ENCODE measurements at regions not wholly inside any gene's neighbourhood (a gene's known extent, or its start where the extent isn't known, plus 50 kb on each side); places are given as distances from the start of the nearest gene placed in this dataset.

DNA sequence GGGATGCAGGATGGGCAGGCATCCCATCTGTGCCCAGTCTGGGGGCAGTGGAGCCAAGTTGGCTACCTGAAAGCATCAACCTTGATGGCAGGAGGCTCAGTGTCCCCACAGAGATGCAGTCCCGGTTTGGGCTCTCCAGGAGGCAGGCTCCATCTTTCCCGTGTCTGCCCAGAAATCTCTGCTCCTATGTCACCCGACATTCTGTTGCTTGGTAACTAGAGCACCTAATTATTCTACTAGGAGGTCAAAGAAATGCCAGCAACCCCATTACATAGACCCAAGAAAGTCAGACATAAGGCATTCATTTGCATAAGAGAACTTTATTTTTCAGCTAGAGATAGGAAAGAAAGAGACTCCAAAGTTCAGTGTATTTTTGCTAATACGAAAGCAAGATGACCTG is 100.3 kb upstream of the BACE2 start:
- Histone ChIP-seq H3K9ac (ENCODE audit: low read length) (no peak overlapping the region), H3K4me1 (ENCODE audit: control insufficient read depth, insufficient read depth, low read length) (peaks cover 14% of the 10 kb centered on the region), H3K36me3 (ENCODE audit: control insufficient read depth, insufficient read depth, low read length, severe bottlenecking) (no peaks in the 10 kb centered on the region), H3K4me3 (ENCODE audit: low read length) (no peak overlapping the region), H3K9me3 (ENCODE audit: control insufficient read depth, low read length) (no peaks in the 10 kb centered on the region), H3K27me3 (replicated peaks; ENCODE audit: control insufficient read depth, insufficient read depth, low read length) (peaks cover 34% of the 10 kb centered on the region)
- no peak for DNase-seq (ENCODE audit: low read depth)

DNA sequence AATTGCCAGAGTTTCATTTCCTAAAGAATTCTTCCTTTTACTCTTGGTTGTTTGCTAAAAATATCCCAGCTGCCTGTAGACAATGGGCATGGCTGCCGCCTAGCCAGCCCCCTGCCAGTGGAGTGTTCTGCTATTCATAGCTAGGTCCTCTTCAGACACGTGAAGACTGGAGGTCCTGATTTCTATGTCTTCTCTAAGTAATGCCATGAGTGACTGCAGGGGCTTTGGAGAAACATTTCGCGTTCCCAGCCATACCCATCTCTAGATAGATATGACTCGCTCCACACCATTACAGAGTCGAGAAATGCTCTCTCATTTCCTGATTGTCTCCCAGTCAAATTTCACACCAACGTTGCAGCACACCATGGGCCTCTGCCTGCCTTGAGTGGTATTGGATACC is 99.5 kb upstream of the BACE2 start:
- H3K27me3 ChIP-seq (replicated peaks; ENCODE audit: control insufficient read depth, insufficient read depth, low read length), result peaks cover 34% of the 10 kb centered on the region
- H3K4me1 ChIP-seq (ENCODE audit: control insufficient read depth, insufficient read depth, low read length), result peaks cover 14% of the 10 kb centered on the region
- no peaks in the 10 kb centered on the region for H3K9me3 ChIP-seq (ENCODE audit: control insufficient read depth, low read length)
- DNase-seq (ENCODE audit: low read depth), result peak; percentile 24
- H3K4me3 ChIP-seq (ENCODE audit: low read length), result no peak overlapping the region
- H3K9ac ChIP-seq (ENCODE audit: low read length), result no peak overlapping the region
- no peaks in the 10 kb centered on the region for H3K36me3 ChIP-seq (ENCODE audit: control insufficient read depth, insufficient read depth, low read length, severe bottlenecking)

DNA sequence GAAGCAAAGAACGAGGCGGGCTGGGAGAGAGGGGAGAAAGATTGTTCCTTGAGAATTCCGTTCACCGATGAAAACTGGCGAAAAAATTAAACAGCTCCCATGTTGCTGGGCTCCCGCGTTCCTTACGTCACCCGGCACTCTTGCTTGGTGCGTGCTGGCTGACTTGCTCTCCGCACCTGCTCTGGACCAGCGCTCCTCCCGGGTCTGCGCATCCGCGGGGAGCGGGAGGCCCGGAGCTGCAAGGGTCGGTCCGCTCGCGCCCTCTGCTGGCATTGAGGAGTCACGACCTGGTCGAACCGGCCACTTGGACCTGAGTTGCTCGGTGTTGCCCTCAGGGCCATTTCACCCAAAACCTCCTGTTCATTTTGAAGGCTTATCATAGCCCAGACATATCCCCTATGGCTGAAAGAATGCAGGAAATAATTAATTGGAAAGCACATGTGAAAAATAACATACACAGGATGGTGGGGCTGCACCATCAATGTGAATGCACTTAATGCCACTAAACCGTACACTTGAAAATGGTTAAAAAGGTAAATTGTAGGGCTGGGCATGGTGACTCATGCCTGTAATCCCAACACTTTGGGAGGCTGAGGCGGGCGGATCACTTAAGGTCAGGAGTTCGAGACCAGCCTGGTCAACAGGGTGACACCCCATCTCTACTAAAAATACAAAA is 98.9 kb upstream of the BACE2 start:
- H3K4me1 ChIP-seq (ENCODE audit: control insufficient read depth, insufficient read depth, low read length), result peaks cover 14% of the 10 kb centered on the region
- H3K9me3 ChIP-seq (ENCODE audit: control insufficient read depth, low read length), result no peaks in the 10 kb centered on the region
- H3K9ac ChIP-seq (ENCODE audit: low read length), result no peak overlapping the region
- H3K27me3 ChIP-seq (replicated peaks; ENCODE audit: control insufficient read depth, insufficient read depth, low read length), result peaks cover 34% of the 10 kb centered on the region
- no peak overlapping the region for H3K4me3 ChIP-seq (ENCODE audit: low read length)
- peak; percentile 91 for DNase-seq (ENCODE audit: low read depth)
- H3K36me3 ChIP-seq (ENCODE audit: control insufficient read depth, insufficient read depth, low read length, severe bottlenecking), result no peaks in the 10 kb centered on the region

DNA sequence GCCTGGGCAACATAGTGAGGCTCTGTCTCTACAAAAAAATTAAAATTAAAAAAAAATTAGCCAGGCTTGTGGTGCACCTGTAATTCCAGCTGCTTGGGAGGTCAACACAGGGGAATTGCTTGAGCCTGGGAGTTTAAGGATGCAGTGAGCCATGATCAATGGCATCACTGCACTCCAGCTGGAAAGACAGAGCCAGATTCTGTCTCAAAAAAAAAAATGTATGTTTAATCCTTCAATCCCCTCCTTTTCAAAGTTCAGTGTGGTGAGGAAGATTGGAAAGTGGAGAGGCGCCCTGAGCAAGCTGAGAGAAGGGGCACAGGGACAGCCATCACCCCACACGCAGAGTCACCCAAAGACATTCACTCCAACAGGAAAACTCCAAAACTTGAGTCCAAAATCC is 97.7 kb upstream of the BACE2 start:
- H3K9me3 ChIP-seq (ENCODE audit: control insufficient read depth, low read length), result no peaks in the 10 kb centered on the region
- no peak overlapping the region for H3K4me3 ChIP-seq (ENCODE audit: low read length)
- no peak for DNase-seq (ENCODE audit: low read depth)
- H3K9ac ChIP-seq (ENCODE audit: low read length), result no peak overlapping the region
- no peaks in the 10 kb centered on the region for H3K36me3 ChIP-seq (ENCODE audit: control insufficient read depth, insufficient read depth, low read length, severe bottlenecking)
- peaks cover 5% of the 10 kb centered on the region for H3K4me1 ChIP-seq (ENCODE audit: control insufficient read depth, insufficient read depth, low read length)
- peaks cover 34% of the 10 kb centered on the region for H3K27me3 ChIP-seq (replicated peaks; ENCODE audit: control insufficient read depth, insufficient read depth, low read length)

DNA sequence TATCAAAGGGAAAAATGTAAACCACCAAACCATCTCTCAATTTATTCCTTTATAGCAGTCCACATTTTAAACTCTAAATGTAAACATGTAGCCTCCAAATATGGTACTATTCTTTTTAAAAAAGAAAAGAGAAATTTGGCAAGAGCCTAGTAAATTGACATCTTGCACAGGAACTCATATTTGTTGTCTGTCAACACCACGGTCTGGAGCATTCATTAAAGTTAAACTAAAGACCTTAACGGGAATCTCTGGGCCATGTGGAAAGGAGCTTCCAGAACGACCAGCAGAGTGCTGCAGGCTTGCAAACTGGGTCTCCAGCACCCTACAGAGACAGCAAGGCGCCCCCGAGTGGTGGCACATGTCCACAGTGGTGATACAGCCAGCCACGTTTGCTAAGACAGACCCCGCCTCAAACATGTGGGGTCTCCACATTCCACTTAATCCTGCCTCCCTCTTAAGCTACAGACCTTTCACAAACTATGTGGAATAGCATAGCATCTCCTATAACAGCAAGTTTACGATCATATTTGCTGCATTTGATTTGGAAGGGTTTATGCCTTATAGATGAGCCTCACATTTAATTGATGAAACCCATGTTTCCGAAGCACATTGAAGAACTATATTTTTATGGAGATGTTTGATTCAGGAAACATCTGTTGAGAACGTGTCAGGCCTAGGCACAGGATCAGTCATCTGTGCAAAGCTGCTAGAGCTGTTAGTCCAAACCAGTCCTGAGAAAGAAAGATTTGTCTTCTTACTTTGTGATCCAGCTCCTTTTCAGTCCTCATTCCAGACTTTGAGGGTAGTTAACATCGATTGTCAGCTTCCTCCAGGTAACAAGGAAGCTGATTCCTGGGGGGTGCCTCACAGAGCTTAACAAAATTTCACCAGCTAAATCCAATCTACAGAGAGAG is 96.4 kb upstream of the BACE2 start:
- Histone ChIP-seq H3K36me3 (ENCODE audit: control insufficient read depth, insufficient read depth, low read length, severe bottlenecking) (no peaks in the 10 kb centered on the region), H3K9ac (ENCODE audit: low read length) (no peak overlapping the region), H3K27me3 (replicated peaks; ENCODE audit: control insufficient read depth, insufficient read depth, low read length) (peaks cover 34% of the 10 kb centered on the region), H3K4me3 (ENCODE audit: low read length) (no peak overlapping the region), H3K9me3 (ENCODE audit: control insufficient read depth, low read length) (no peaks in the 10 kb centered on the region), H3K4me1 (ENCODE audit: control insufficient read depth, insufficient read depth, low read length) (no peaks in the 10 kb centered on the region)
- DNase-seq (ENCODE audit: low read depth), result no peak

DNA sequence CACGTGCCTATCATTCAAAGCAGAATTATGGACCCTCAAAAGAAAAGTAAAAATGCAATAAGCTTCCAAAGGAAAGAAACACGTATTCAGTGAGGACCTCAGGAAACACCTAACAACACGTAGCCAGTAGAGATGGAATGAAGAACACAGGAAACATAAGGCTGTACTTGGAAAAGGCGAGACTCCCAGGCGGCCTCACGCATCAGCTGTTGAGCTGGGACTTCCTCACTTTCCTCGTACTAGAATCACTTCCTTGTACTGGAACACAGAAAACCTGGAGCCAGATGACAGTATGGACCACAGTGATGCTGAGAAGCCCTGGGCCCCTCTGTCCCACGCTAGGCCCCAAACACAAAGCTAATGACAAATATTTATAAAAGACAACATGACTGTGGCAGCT is 94.4 kb upstream of the BACE2 start:
- no peaks in the 10 kb centered on the region for H3K4me1 ChIP-seq (ENCODE audit: control insufficient read depth, insufficient read depth, low read length)
- no peak overlapping the region for H3K4me3 ChIP-seq (ENCODE audit: low read length)
- peaks cover 21% of the 10 kb centered on the region for H3K27me3 ChIP-seq (replicated peaks; ENCODE audit: control insufficient read depth, insufficient read depth, low read length)
- H3K9ac ChIP-seq (ENCODE audit: low read length), result no peak overlapping the region
- no peaks in the 10 kb centered on the region for H3K36me3 ChIP-seq (ENCODE audit: control insufficient read depth, insufficient read depth, low read length, severe bottlenecking)
- no peaks in the 10 kb centered on the region for H3K9me3 ChIP-seq (ENCODE audit: control insufficient read depth, low read length)
- DNase-seq (ENCODE audit: low read depth), result no peak

DNA sequence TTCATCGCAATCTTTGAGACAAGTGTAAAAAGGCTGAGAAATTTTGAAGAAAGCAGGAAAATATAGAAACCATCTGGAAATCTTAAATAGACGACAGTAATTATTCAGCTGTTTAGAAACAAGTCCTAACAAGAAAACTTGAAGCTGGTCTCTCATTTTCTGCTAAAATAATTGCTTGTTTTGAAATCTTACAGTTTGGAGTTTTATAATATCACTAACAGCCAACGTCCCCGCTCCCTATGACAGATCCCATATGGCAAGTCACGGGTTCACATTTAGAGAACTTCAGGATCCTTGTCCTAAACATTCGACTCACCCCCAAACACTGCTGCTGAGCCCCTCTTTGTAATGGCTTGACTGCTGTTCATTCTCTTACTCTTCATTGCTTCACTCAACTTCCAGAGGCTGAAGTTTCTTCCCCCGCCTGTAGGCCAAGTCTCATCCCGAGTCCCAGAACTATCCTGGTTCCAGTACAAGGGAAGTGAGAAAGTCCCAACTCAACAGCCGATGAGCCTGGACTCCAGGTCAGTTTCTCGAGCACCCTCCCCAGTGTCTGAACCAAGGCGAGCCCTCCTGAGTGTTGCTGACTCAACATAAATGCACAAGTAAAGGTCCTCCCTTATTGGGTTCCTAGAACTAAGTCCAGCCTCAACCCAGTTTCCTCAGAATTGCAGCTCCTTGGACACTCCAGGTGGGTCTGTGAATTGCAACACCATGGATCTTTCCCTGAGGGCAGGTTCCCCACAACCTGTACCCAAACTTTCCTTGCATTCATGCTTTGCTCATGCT is 93.4 kb upstream of the BACE2 start:
- Histone ChIP-seq H3K27me3 (replicated peaks; ENCODE audit: control insufficient read depth, insufficient read depth, low read length) (peaks cover 19% of the 10 kb centered on the region), H3K4me1 (ENCODE audit: control insufficient read depth, insufficient read depth, low read length) (no peaks in the 10 kb centered on the region), H3K36me3 (ENCODE audit: control insufficient read depth, insufficient read depth, low read length, severe bottlenecking) (no peaks in the 10 kb centered on the region), H3K9me3 (ENCODE audit: control insufficient read depth, low read length) (no peaks in the 10 kb centered on the region), H3K9ac (ENCODE audit: low read length) (no peak overlapping the region), H3K4me3 (ENCODE audit: low read length) (no peak overlapping the region)
- no peak for DNase-seq (ENCODE audit: low read depth)

DNA sequence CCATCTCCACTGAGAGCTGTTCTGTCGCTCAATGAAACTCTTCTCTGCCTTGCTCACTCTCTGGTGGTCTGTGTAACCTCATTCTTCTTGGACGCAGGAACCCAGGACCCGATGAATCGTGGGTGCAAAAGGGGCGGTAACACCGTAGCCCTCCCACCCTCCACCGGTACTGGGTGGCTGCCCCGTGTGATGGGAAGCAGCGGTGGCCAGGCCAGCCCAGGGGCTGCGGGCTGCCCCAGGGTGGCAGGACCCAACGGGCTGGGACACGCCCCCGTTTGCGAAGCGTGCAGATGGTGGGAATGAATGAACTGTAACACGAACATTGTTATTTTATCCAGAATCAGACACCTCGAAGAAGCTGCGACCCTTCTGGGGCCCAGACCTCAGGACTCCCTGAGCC is 92.3 kb upstream of the BACE2 start:
- no peak for DNase-seq (ENCODE audit: low read depth)
- Histone ChIP-seq H3K9ac (ENCODE audit: low read length) (no peak overlapping the region), H3K9me3 (ENCODE audit: control insufficient read depth, low read length) (no peaks in the 10 kb centered on the region), H3K4me3 (ENCODE audit: low read length) (no peak overlapping the region), H3K27me3 (replicated peaks; ENCODE audit: control insufficient read depth, insufficient read depth, low read length) (peaks cover 23% of the 10 kb centered on the region), H3K4me1 (ENCODE audit: control insufficient read depth, insufficient read depth, low read length) (no peaks in the 10 kb centered on the region), H3K36me3 (ENCODE audit: control insufficient read depth, insufficient read depth, low read length, severe bottlenecking) (no peaks in the 10 kb centered on the region)

DNA sequence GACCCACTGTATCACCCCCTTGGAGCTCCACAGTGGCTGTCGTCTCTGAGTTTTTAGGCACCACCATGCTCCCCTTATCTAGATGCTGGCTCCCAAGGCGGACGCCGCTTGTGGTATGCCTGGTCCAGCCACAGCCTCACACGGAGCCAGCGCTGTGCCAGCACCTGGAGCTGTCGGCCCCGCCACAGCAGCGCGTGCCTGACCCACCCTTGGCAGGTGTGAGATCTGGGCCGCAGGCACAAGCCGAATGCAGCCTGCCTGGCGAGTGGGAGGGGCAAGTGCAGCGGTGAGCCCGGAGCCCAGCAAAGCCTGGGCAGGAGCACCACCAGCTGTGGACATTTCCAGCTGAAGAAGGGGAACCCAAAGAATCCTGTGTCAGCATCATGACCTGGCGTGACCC is 91.9 kb upstream of the BACE2 start:
- DNase-seq (ENCODE audit: low read depth), result no peak
- Histone ChIP-seq H3K9me3 (ENCODE audit: control insufficient read depth, low read length) (no peaks in the 10 kb centered on the region), H3K4me3 (ENCODE audit: low read length) (no peak overlapping the region), H3K36me3 (ENCODE audit: control insufficient read depth, insufficient read depth, low read length, severe bottlenecking) (no peaks in the 10 kb centered on the region), H3K9ac (ENCODE audit: low read length) (no peak overlapping the region), H3K27me3 (replicated peaks; ENCODE audit: control insufficient read depth, insufficient read depth, low read length) (peaks cover 19% of the 10 kb centered on the region), H3K4me1 (ENCODE audit: control insufficient read depth, insufficient read depth, low read length) (no peaks in the 10 kb centered on the region)

DNA sequence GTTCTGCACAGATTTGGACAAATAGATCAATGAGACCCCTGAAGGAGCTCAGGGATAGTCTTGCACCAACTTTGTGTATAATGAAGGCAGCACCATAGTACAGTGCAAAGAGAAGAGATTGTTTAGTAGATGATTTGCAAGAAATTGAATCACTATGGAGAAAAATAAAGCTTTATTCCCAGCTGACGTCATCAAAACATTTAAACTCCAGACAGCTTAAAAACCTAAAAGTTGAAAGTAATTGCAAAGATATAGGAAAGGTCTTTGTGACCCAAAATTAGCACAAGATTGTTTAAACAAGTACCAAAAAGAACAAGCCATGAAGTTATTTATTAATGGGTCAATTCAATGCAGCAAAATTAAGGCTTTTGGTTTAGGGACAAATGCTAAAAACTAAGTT is 88.8 kb upstream of the BACE2 start:
- Histone ChIP-seq H3K36me3 (ENCODE audit: control insufficient read depth, insufficient read depth, low read length, severe bottlenecking) (no peaks in the 10 kb centered on the region), H3K4me1 (ENCODE audit: control insufficient read depth, insufficient read depth, low read length) (no peaks in the 10 kb centered on the region), H3K9me3 (ENCODE audit: control insufficient read depth, low read length) (no peaks in the 10 kb centered on the region), H3K27me3 (replicated peaks; ENCODE audit: control insufficient read depth, insufficient read depth, low read length) (peaks cover 10% of the 10 kb centered on the region), H3K9ac (ENCODE audit: low read length) (no peak overlapping the region), H3K4me3 (ENCODE audit: low read length) (no peak overlapping the region)
- no peak for DNase-seq (ENCODE audit: low read depth)

DNA sequence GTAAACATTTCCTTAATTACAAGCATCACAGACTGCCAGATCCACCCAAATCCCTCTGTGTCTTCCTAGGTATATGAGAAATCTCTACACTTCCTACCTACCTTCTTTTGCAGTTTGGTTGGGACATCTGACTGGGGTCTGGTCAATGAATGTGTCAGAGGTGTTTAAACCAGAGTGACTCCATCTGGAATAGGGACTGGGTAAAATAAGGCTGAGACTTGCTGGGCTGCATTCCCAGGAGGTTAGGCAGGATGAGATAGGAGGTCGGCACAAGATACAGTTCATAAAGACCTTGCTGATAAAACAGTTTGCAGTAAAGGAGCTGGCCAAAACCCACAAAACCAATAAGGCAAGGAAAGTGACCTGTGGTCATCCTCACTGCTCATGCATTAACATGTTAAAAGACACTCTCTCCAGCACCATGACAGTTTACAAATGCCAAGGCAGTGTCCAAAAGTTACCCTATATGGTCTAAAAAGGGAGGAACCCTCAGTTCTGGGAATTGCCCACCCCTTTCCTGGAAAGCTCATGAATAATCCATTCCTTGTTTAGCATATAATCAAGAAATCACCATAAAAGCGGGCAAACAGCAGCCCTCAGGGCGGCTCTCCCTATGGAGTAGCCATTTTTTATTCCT is 87.4 kb upstream of the BACE2 start:
- no peaks in the 10 kb centered on the region for H3K4me1 ChIP-seq (ENCODE audit: control insufficient read depth, insufficient read depth, low read length)
- DNase-seq (ENCODE audit: low read depth), result no peak
- no peaks in the 10 kb centered on the region for H3K36me3 ChIP-seq (ENCODE audit: control insufficient read depth, insufficient read depth, low read length, severe bottlenecking)
- H3K9me3 ChIP-seq (ENCODE audit: control insufficient read depth, low read length), result no peaks in the 10 kb centered on the region
- H3K4me3 ChIP-seq (ENCODE audit: low read length), result no peak overlapping the region
- peaks cover 10% of the 10 kb centered on the region for H3K27me3 ChIP-seq (replicated peaks; ENCODE audit: control insufficient read depth, insufficient read depth, low read length)
- H3K9ac ChIP-seq (ENCODE audit: low read length), result no peak overlapping the region
